ENCODE measurements at regions not wholly inside any gene's neighbourhood (a gene's known extent, or its start where the extent isn't known, plus 50 kb on each side); places are given as distances from the start of the nearest gene placed in this dataset.

- H3K4me1 ChIP-seq (ENCODE audit: control insufficient read depth in 2 of 2, insufficient read depth in 2 of 2, low read length in 1 of 2), result no peaks in the 10 kb centered on the region
- H3K36me3 ChIP-seq (ENCODE audit: control insufficient read depth in 2 of 2, insufficient read depth in 2 of 2, low read length in 1 of 2), result no peaks in the 10 kb centered on the region
- WGBS, 2 donors, result 45 to 58% methylated on average over 4 of the region's 4 CpGs
- no peak overlapping the region for H3K27ac ChIP-seq (ENCODE audit: low read depth in 2 of 2, low read length in 1 of 2)
- H3K27me3 ChIP-seq (ENCODE audit: control insufficient read depth in 1 of 2, insufficient read depth in 2 of 2, low read length in 2 of 2), result no peaks in the 10 kb centered on the region
- H3K4me3 ChIP-seq (ENCODE audit: low read depth in 1 of 2, low read length in 2 of 2), result no peak overlapping the region
- H3K9me3 ChIP-seq (ENCODE audit: control insufficient read depth in 2 of 2, insufficient read depth in 1 of 2, low read depth in 1 of 2, low read length in 1 of 2), result no peaks in the 10 kb centered on the region
Observed at GRCh38 chrX:4809571-4809970, 1096.1 kb upstream of the PRKX start.

GRCh38 chrX:4805502-4805901, 1092.1 kb upstream of the PRKX start:
- no peaks in the 10 kb centered on the region for H3K27me3 ChIP-seq (ENCODE audit: control insufficient read depth in 1 of 2, insufficient read depth in 2 of 2, low read length in 2 of 2)
- H3K4me1 ChIP-seq (ENCODE audit: control insufficient read depth in 2 of 2, insufficient read depth in 2 of 2, low read length in 1 of 2), result no peaks in the 10 kb centered on the region
- H3K36me3 ChIP-seq (ENCODE audit: control insufficient read depth in 2 of 2, insufficient read depth in 2 of 2, low read length in 1 of 2), result no peaks in the 10 kb centered on the region
- H3K9me3 ChIP-seq (ENCODE audit: control insufficient read depth in 2 of 2, insufficient read depth in 1 of 2, low read depth in 1 of 2, low read length in 1 of 2), result no peaks in the 10 kb centered on the region
- H3K4me3 ChIP-seq (ENCODE audit: low read depth in 1 of 2, low read length in 2 of 2), result no peak overlapping the region
- no peak overlapping the region for H3K27ac ChIP-seq (ENCODE audit: low read depth in 2 of 2, low read length in 1 of 2)
- 49 to 58% methylated on average over 4 of the region's 4 CpGs for WGBS, 2 donors

GRCh38 chrX:4800756-4801155, 1087.3 kb upstream of the PRKX start:
- WGBS, 2 donors, result 79 to 80% methylated on average over 4 of the region's 4 CpGs
- Histone ChIP-seq H3K9me3 (ENCODE audit: control insufficient read depth in 2 of 2, insufficient read depth in 1 of 2, low read depth in 1 of 2, low read length in 1 of 2) (no peaks in the 10 kb centered on the region), H3K4me1 (ENCODE audit: control insufficient read depth in 2 of 2, insufficient read depth in 2 of 2, low read length in 1 of 2) (no peaks in the 10 kb centered on the region), H3K36me3 (ENCODE audit: control insufficient read depth in 2 of 2, insufficient read depth in 2 of 2, low read length in 1 of 2) (no peaks in the 10 kb centered on the region), H3K27me3 (ENCODE audit: control insufficient read depth in 1 of 2, insufficient read depth in 2 of 2, low read length in 2 of 2) (no peaks in the 10 kb centered on the region), H3K4me3 (ENCODE audit: low read depth in 1 of 2, low read length in 2 of 2) (no peak overlapping the region), H3K27ac (ENCODE audit: low read depth in 2 of 2, low read length in 1 of 2) (no peak overlapping the region)

- Histone ChIP-seq H3K9me3 (ENCODE audit: control insufficient read depth in 2 of 2, insufficient read depth in 1 of 2, low read depth in 1 of 2, low read length in 1 of 2) (peaks cover 0 to 3% of the 10 kb centered on the region in 2 donors), H3K27ac (ENCODE audit: low read depth in 2 of 2, low read length in 1 of 2) (no peak overlapping the region), H3K27me3 (ENCODE audit: control insufficient read depth in 1 of 2, insufficient read depth in 2 of 2, low read length in 2 of 2) (no peaks in the 10 kb centered on the region), H3K36me3 (ENCODE audit: control insufficient read depth in 2 of 2, insufficient read depth in 2 of 2, low read length in 1 of 2) (no peaks in the 10 kb centered on the region), H3K4me3 (ENCODE audit: low read depth in 1 of 2, low read length in 2 of 2) (no peak overlapping the region), H3K4me1 (ENCODE audit: control insufficient read depth in 2 of 2, insufficient read depth in 2 of 2, low read length in 1 of 2) (no peaks in the 10 kb centered on the region)
- 84 to 89% methylated on average over 1 of the region's 1 CpG for WGBS, 2 donors
Observed at GRCh38 chrX:4787971-4788370, 1074.5 kb upstream of the PRKX start.

- Histone ChIP-seq H3K27ac (ENCODE audit: low read depth in 2 of 2, low read length in 1 of 2) (no peak overlapping the region), H3K36me3 (ENCODE audit: control insufficient read depth in 2 of 2, insufficient read depth in 2 of 2, low read length in 1 of 2) (no peaks in the 10 kb centered on the region), H3K4me1 (ENCODE audit: control insufficient read depth in 2 of 2, insufficient read depth in 2 of 2, low read length in 1 of 2) (no peaks in the 10 kb centered on the region), H3K4me3 (ENCODE audit: low read depth in 1 of 2, low read length in 2 of 2) (no peak overlapping the region), H3K27me3 (ENCODE audit: control insufficient read depth in 1 of 2, insufficient read depth in 2 of 2, low read length in 2 of 2) (no peaks in the 10 kb centered on the region), H3K9me3 (ENCODE audit: control insufficient read depth in 2 of 2, insufficient read depth in 1 of 2, low read depth in 1 of 2, low read length in 1 of 2) (no peaks in the 10 kb centered on the region)
- 64 to 78% methylated on average over 2 of the region's 2 CpGs for WGBS, 2 donors
Observed at GRCh38 chrX:4764888-4765287, 1051.4 kb upstream of the PRKX start.

GRCh38 chrX:4762196-4762595, 1048.7 kb upstream of the PRKX start:
- 92 to 96% methylated on average over 3 of the region's 3 CpGs for WGBS, 2 donors
- Histone ChIP-seq H3K27ac (ENCODE audit: low read depth in 2 of 2, low read length in 1 of 2) (no peak overlapping the region), H3K27me3 (ENCODE audit: control insufficient read depth in 1 of 2, insufficient read depth in 2 of 2, low read length in 2 of 2) (no peaks in the 10 kb centered on the region), H3K4me1 (ENCODE audit: control insufficient read depth in 2 of 2, insufficient read depth in 2 of 2, low read length in 1 of 2) (no peaks in the 10 kb centered on the region), H3K36me3 (ENCODE audit: control insufficient read depth in 2 of 2, insufficient read depth in 2 of 2, low read length in 1 of 2) (no peaks in the 10 kb centered on the region), H3K4me3 (ENCODE audit: low read depth in 1 of 2, low read length in 2 of 2) (no peak overlapping the region), H3K9me3 (ENCODE audit: control insufficient read depth in 2 of 2, insufficient read depth in 1 of 2, low read depth in 1 of 2, low read length in 1 of 2) (no peaks in the 10 kb centered on the region)

GRCh38 chrX:4754878-4755604, 1041.6 kb upstream of the PRKX start:
- no peaks in the 10 kb centered on the region for H3K36me3 ChIP-seq (ENCODE audit: control insufficient read depth in 2 of 2, insufficient read depth in 2 of 2, low read length in 1 of 2)
- no peak overlapping the region for H3K27ac ChIP-seq (ENCODE audit: low read depth in 2 of 2, low read length in 1 of 2)
- 66 to 69% methylated on average over 8 of the region's 8 CpGs for WGBS, 2 donors
- no peaks in the 10 kb centered on the region for H3K27me3 ChIP-seq (ENCODE audit: control insufficient read depth in 1 of 2, insufficient read depth in 2 of 2, low read length in 2 of 2)
- no peak overlapping the region for H3K4me3 ChIP-seq (ENCODE audit: low read depth in 1 of 2, low read length in 2 of 2)
- no peaks in the 10 kb centered on the region for H3K9me3 ChIP-seq (ENCODE audit: control insufficient read depth in 2 of 2, insufficient read depth in 1 of 2, low read depth in 1 of 2, low read length in 1 of 2)
- no peaks in the 10 kb centered on the region for H3K4me1 ChIP-seq (ENCODE audit: control insufficient read depth in 2 of 2, insufficient read depth in 2 of 2, low read length in 1 of 2)

- WGBS, 2 donors, result 67 to 79% methylated on average over 5 of the region's 5 CpGs
- no peaks in the 10 kb centered on the region for H3K27me3 ChIP-seq (ENCODE audit: control insufficient read depth in 1 of 2, insufficient read depth in 2 of 2, low read length in 2 of 2)
- H3K9me3 ChIP-seq (ENCODE audit: control insufficient read depth in 2 of 2, insufficient read depth in 1 of 2, low read depth in 1 of 2, low read length in 1 of 2), result no peaks in the 10 kb centered on the region
- H3K36me3 ChIP-seq (ENCODE audit: control insufficient read depth in 2 of 2, insufficient read depth in 2 of 2, low read length in 1 of 2), result no peaks in the 10 kb centered on the region
- no peak overlapping the region for H3K27ac ChIP-seq (ENCODE audit: low read depth in 2 of 2, low read length in 1 of 2)
- H3K4me3 ChIP-seq (ENCODE audit: low read depth in 1 of 2, low read length in 2 of 2), result no peak overlapping the region
- H3K4me1 ChIP-seq (ENCODE audit: control insufficient read depth in 2 of 2, insufficient read depth in 2 of 2, low read length in 1 of 2), result no peaks in the 10 kb centered on the region
Observed at GRCh38 chrX:4741024-4741423, 1027.6 kb upstream of the PRKX start.

- 91 to 100% methylated on average over 2 of the region's 2 CpGs for WGBS, 2 donors
- Histone ChIP-seq H3K27ac (ENCODE audit: low read depth in 2 of 2, low read length in 1 of 2) (no peak overlapping the region), H3K36me3 (ENCODE audit: control insufficient read depth in 2 of 2, insufficient read depth in 2 of 2, low read length in 1 of 2) (no peaks in the 10 kb centered on the region), H3K27me3 (ENCODE audit: control insufficient read depth in 1 of 2, insufficient read depth in 2 of 2, low read length in 2 of 2) (no peaks in the 10 kb centered on the region), H3K4me3 (ENCODE audit: low read depth in 1 of 2, low read length in 2 of 2) (no peak overlapping the region), H3K4me1 (ENCODE audit: control insufficient read depth in 2 of 2, insufficient read depth in 2 of 2, low read length in 1 of 2) (no peaks in the 10 kb centered on the region), H3K9me3 (ENCODE audit: control insufficient read depth in 2 of 2, insufficient read depth in 1 of 2, low read depth in 1 of 2, low read length in 1 of 2) (no peaks in the 10 kb centered on the region)
Observed at GRCh38 chrX:4735299-4735698, 1021.9 kb upstream of the PRKX start.

Measured in esophagus (tissue), 2 donors.